NCI-H82 treated with DMSO at 0.1 percent for 48 hours (cell line): ENCODE measurements at regions not wholly inside any gene's neighbourhood (a gene's known extent, or its start where the extent isn't known, plus 50 kb on each side); places are given as distances from the start of the nearest gene placed in this dataset.
"Not testable (repeated sequence)": the region's sequence is repeated elsewhere in the genome, so short reads cannot be mapped to it uniquely, and the experiment has no call there.

Source experiments
- DNase-seq: peaks from one replicate; lab custom pipeline; 2025; ENCODE audit not compliant: unreplicated experiment; lab: John Stamatoyannopoulos, UW

DNA sequence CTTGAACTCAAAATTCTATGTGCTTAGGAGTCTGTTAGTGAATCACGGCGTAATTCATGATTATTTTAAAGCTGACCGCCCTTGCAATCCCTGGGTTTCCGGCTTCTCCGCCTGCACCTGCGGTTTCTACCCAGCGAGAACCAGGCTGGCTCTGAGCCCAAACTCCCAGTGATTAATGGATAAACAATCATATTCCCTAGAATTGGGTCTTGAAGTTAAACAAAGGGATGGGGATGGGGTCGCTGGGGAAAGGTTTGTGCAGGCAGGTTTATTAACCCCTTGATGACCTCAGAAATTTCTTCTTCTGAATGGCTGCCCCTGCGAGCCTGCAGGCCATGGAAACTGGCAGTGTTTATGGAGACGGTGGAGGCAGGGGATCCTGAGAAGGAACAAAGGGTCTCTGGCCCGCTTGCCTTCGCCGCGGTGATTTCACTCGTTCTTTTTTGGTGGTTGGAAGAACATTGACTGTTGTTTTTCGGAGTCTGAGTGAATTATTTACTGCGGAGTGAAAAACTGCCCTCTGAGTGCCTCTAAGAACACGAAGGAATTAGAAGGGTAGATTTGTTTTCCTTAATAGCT, 1000.3 kb downstream of the BRD1 start:
- no peak for DNase-seq

GRCh38 chr22:48826546-48826945, 1001.1 kb downstream of the BRD1 start:
- DNase-seq = no peak

GRCh38 chr22:48825802-48826520, 1001.7 kb downstream of the BRD1 start:
- DNase-seq = no peak

DNA sequence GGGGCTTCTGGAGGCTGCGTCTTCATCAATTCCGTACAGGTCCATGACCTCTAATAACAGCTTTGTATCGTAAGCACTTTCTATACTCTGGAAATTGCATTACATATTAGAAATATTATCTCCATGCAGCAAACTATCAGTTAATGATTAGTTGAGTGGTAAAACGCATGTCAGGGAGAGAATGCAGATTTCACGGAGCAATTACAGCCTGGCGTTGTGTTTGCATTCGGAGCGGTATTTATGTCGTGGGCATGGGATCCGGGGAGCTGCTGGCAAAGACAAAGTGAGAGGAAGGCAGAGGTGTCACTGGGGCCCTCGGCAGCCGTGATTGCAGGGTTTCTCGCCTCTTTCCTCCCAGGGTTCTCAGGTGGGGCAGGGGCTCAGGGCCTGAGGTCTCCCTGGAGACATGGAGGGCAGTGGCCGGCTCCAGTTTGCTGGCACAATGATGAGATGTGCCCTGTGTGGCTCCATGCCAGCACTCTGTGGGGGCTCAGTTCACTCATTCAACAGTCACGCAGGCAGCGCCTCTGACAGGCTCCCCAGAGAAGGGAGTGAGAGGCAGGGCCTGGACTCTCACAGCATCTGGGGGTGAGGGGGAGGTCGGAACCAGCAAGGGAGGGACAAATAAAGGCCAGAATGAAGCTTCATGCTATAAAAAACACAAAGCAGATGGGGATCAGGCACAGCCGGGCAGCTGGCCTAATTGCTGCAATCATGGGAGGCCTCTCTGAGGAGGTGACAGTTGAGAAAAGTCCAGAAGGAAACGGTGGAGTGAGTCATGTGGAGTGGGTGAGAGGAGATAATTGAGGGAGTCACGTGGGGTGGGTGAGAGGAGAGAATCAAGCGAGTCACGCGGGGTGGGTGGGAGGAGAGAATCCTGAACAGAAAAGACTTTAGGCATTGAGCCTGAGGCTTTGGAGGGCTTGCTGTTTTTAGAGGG, 1002.7 kb downstream of the BRD1 start:
- DNase-seq = no peak

DNA sequence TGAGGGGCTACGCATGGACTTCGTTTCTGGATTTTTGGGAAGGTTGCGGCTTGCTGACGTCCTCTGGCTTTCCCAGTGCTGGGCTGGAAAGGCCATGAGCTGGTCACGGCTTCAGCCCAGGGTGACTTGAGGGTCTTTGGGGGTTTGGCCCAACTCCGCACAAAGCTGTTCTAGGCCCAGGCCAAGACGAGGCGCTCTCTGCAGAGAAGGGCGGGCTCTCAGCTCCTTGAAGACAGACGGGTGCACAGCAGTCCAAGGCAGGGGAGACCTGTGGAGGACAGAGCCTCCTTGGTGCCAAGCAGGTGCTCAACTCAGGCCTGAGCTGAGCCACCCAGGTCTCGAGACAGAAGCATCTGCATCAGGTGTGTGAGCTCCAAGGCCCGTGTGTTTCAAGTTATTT, 1003.7 kb downstream of the BRD1 start:
- no peak for DNase-seq

DNA sequence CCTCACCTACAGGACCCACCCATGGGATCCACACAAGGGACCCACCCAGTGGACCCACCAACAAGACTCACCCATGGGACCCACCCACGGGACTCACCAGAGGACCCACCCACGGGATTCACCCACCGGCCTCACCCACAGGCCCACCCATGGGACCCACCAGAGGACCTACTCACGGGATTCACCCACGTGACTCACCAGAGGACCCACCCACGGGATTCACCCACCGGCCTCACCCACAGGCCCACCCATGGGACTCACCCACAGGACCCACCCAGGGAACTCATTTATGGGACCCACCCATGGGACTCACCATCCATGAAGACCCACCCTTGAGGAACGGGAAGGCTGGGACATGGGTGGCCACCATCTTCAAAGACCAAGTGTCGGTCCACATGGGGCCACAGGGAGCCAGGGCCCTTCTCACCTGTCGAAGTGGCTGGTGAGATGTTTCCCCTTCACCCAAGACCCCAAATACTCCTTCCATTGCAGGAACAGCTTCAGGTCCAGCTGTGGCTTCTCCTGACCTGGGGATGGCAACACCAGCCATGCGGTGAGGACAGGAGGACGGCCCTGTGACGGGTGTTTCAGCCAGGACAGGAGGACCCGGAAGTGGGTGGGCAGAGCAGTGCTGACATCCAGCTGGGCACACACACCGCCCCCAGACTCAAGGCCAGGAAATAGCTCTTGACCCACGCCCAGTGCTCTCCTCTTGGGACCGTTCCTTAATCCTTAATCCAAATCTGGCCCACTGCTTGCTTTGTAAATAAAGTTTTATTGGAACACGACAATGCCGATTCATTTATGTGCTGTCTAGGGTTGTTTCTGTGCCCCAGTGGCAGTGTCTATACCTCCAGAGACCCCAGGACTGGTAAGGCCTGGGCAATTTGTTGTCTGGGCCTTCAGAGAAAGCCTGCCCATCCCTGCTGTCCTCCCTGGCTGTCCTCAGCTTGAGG, 1005.1 kb downstream of the BRD1 start:
- no peak for DNase-seq

DNA sequence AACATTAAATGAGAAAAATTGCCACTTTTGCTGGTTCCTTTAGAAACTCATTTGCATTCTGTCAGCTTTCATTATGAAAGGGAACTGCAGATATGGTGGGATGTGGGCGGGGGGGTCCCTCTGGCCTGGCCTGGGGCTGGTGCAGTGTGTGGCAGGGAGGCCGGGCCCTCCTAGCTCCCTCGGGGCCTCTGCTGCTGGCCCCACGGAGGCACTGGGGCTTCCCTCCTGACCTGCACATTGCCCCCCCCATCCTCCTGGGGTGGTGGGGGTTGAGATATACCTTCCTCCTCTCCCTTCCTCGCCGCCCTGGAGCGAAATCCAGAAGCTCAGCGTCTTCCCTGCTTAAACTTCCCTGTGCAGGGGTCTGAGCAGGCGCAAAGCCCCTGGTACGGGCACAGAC, 1005.9 kb downstream of the BRD1 start:
- no peak for DNase-seq

DNA sequence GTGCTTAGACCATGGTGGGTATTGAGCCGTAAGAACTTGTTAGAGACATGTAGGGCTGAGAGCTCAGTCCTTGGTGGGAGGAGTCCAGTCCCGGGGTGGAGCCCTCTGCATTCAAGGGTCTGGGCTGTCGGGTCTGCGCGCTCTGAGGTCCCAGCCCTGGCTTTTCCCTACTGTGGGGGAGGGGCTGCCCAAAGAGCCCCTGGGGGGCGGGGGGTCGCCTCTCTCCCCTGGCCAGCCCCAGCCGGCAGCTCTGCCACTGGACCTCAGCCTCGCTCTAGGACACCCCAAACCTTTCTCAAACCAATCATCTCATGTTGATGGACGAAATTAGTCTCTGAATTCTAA, 1006.4 kb downstream of the BRD1 start:
- no peak for DNase-seq

- no peak for DNase-seq
Observed at GRCh38 chr22:48820481-48821345, 1007.0 kb downstream of the BRD1 start.

- DNase-seq = no peak
Observed at GRCh38 chr22:48819961-48820360, 1007.7 kb downstream of the BRD1 start.

- DNase-seq = no peak
Observed at GRCh38 chr22:48819232-48819631, 1008.4 kb downstream of the BRD1 start.

- not testable (repeated sequence) for DNase-seq
Observed at GRCh38 chr22:48817491-48817890, 1010.2 kb downstream of the BRD1 start.

- DNase-seq = no peak
Observed at GRCh38 chr22:48811885-48812284, 1015.8 kb downstream of the BRD1 start.

GRCh38 chr22:48808038-48808960, 1019.4 kb downstream of the BRD1 start:
- no peak for DNase-seq

- no peak for DNase-seq
Observed at GRCh38 chr22:48807155-48807554, 1020.5 kb downstream of the BRD1 start.

GRCh38 chr22:48806227-48806781, 1021.4 kb downstream of the BRD1 start:
- no peak for DNase-seq

- no peak for DNase-seq
Observed at GRCh38 chr22:48805516-48805915, 1022.2 kb downstream of the BRD1 start.

DNA sequence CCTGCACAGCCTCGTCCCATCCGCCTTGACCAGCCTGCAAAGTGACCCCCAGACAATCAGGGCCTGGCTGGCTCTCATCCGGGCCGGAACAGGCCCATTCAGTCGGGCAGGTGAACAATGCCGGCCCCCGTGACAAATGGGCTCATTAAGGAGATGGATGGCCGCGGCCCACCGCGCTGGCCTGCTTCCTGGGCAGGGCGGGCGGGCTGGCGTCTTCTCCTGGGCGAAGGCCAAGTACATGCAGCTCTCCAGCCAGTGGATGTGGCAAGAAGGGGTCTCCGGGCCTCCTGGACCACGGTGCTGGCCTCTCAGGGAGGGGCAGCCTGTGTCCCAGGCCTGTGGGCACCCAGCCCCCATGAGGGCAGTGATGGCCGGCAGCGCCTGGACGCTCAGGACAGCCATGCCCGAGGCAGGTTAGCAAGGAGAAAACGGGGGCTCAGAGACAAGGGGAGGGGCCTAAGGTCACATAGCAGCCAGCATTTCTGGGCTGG, 1022.8 kb downstream of the BRD1 start:
- DNase-seq = no peak
